Fibroblast of skin of back (primary cell): ENCODE measurements at regions not wholly inside any gene's neighbourhood (a gene's known extent, or its start where the extent isn't known, plus 50 kb on each side); places are given as distances from the start of the nearest gene placed in this dataset.
"Not testable (repeated sequence)": the region's sequence is repeated elsewhere in the genome, so short reads cannot be mapped to it uniquely, and the experiment has no call there.

Experiments
- DNase-seq: peaks from one replicate; pipeline ENCODE4 v3.0.0-alpha.2; 2013

DNA sequence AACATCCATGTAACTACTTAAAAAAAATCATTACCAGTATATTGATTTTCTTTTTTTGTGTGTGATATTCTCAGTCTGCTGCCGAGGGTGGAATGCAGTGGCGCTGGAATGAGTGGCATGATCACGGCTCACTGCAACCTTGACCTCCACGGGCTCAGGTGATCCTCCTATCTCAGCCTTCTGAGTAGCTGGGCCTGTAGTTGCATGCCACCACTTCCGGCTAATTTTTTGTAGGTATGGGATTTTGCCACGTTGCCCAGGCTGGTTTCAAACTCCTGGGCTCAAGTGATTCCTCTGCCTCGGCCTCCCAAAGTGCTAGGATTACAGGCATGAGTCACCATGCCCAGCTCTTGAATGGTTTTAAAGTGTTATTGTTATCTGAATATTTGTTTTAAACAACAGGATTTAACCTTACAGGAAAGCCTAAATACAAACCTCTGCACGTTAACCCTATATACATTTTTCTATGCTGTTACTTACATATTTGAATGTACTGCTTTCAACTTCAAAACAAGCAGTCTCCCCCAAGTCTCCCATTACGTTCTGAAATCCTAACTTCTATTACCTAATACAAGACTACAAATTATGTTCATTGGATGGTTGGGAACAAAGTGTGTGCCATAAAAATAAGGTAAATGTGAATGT, 61.7 kb downstream of the KPNA2 start:
- DNase-seq: no peak

DNA sequence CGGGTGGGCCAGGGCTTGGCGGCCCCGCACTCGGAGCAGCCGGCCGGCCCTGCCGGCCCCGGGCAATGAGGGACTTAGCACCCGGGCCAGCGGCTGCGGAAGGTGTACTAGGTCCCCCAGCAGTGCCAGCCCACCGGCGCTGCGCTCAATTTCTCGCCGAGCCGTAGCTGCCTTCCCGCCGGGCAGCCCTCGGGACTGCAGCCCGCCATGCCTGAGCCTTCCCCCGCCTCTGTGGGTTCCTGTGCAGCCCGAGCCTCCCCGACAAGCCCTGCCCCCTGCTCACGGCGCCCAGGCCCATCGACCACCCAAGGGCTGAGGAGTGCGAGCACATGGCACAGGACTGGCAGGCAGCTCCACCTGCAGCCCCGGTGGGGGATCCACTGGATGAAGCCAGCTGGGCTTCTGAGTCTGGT, 63.8 kb downstream of the KPNA2 start:
- DNase-seq: not testable (repeated sequence)

DNA sequence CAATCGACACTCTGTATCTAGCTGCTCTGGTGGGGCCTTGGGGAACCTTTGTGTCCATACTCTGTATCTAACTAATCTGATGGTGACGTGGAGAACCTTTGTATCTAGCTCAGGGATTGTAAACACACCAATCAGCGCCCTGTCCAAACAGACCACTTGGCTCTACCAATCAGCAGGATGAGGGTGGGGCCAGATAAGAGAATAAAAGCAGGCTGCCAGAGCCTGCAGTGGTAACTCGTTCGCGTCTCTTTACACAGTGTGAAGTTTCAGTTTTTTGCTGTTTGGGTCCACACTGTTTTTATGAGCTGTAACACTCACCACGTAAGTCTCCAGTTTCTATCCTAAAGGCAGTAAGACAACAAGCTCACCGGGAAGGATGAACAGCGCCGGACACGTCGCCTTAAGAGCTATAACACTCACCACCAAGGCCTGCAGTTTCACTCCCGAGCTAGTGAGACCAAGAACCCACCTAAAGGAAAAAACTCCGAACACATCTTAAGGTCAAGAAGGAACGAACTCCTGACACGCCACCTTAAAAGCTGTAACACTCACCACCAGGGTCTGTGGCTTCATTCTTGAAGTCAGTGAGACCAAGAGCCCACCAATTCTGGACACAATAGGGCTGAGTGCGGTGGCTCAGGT, 64.6 kb downstream of the KPNA2 start:
- no peak for DNase-seq

DNA sequence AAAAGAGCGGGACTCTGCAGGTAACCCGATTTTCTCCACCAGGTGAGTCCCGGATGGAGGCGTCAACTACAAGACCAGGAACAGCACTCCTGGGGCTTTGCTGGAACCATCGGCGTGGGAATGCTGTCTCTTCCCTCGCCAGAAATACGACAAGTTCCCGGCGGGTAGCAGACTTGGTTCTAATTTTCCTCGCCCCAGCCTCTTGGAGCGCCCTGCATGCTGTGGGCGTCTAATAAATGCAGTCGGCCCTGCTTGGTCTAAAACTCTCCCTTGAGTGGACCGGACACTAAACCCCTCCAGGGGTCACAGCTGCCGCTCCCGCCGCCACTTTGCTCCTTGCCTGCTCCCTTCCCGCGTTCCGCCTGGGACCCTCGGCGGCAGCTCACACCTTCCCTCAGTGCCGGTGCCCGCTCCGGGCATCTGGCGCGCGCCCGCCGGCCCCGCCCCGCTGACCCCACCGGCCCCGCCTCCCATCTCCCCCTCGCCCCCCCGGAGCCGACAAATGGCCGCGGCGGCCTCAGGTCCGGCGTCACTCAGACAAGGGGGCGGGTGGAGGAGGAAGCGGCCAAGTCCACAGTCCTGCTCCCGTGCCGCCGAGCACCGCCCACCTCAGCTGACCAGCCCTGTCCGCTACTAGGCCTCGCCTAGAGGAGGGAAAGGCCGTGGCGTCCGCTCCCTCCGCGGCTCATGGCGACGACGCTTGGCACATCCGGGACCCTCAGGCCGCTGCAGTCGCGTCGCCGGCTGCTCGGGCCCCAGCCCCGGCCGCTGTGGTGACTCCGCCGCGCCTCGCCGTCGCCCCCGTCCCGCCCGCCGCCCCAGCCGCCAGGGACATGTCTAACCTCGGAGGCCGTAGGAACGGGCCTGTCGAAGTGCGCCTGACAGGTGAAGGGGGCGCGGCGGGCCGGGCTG, 65.8 kb downstream of the KPNA2 start:
- DNase-seq: peak; percentile 83

DNA sequence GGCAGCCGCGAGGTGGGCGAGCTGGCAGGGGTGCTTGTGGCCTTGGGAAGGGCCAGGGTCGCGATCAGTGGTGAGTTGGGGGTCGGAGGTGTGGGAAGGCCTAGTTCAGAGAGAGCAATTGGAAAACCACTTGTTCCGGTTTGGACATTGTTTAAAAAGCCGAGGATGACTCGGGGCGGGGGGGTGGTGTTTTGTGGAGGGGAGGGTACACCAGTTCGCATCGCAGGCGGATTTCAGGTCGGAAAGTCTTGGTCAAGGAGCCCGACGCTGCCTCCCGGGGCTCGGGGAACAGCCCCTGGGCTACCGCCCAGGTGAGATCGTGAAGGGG, 66.4 kb downstream of the KPNA2 start:
- no peak for DNase-seq

DNA sequence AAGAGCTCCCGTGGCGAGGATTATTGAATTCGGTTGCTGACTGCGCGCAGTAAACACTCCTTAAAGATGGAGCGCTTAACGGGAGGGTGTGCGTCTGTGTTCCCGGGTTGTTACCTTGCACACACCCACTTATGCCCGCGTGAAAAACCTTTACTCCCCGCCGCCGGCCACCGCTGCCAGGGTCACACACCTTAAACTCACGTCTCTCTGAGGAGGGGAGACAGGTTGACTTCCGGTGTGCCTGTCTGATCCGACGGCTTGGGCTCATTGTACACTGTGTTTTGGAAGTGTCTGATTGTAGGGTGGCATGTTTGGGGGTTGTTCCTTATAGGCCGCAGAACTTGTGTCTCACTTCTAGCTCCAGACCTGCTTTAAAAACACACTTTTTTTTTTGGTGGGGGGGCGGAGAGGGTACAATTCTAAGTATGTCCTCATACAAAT, 66.8 kb downstream of the KPNA2 start:
- no peak for DNase-seq

DNA sequence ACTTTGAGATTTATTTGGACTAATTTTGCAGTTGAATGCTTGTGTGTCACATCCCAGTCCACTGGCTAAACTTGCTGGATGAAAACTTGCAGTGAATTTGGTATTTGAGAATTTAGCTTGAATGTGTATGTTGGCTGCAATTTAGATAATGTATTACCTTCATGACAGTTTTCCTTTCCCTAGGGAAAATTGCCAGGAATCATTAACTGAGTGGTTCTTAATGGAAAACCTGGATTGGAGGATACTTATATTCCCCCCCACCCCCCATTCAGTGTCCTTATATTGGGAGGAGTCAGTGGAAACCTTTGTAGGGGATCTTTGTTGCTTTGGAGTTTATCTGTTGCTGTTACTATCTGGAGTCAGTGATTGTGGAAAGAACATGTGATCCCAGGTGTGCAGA, 67.6 kb downstream of the KPNA2 start:
- no peak for DNase-seq

DNA sequence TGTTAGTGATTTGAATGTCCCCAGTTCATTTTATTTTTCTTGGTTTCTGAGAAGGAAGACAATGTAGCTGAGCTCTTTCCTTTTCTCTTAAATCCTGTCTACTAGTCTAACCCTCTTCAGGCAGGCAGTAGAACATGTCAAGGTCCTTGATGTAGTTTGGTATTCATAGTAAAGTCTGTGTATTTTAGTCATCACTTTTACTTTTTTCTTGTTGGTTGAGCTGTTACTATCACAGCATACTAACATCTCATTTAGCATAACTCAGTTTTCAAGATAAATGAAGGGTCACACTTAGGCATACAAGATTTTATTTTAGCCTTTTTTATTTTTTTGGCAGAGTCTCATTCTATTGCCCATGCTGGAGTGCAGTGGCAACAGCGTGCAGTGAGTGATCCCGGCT, 70.5 kb downstream of the KPNA2 start:
- DNase-seq: no peak

DNA sequence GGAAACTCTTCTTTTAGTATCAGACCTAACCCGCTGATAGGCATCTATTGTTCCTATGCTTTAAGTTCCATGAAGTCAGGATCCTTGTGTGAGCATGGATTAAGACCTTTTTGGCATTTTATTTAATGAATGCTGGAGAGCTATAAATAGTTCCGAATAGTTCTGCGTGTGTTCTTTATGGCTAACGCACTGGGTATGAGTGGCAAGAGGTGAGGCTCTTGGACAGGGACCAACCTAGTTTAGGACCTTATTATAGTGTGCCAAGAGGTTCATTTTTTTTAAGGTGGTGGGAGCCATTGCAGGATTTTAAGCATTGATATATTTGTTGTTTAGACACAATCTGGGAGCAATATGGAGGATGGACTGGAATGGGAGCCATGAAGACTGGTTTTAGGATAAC, 71.8 kb downstream of the KPNA2 start:
- DNase-seq: no peak

DNA sequence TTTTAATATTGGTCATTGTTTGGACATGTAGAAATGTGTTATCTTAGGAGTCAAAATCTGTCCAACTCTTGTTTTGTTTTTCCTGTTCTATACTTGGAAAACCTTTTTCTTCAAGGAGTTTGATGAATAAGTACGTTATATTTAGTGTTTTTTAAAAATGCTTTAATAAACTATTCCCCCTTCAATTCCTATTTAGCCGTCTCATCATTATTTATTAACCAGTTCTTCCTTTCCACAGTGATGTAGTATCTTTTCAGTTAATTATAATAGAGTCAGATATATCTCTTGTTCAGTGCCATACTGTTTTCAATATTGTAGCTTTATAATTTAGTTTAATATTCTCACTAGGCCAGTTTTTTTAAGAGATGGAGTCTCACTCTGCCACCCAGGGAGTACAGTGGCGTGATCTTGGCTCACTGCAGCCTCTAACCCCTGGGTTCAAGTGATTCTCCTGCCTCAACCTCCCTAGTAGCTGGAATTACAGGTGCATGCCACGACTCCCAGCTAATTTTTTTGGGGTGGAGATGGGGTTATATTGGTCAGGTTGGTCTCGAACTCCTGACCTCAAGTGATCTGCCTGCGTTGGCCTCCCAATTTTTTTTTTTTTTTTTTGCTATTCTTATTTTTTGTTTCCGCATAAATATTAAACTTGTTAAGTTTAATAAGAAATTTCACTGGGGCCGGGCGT, 72.9 kb downstream of the KPNA2 start:
- DNase-seq: no peak

DNA sequence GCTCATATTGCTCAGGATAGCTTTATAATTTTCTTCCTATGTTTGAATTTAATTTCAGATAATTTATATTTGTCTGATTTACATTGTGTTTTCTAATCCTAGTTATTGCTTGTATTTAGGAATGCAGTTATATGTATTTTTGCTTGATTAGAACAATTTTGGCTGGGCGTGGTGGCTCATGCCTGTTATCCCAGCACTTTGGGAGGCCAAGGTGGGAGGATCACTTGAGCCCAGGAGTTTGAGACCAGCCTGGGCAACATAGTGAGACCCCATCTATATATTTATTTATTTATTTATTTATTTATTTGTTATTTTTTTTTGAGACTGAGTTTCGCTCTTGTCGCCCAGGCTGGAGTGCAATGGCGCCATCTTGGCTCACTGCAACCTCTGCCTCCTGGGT, 73.9 kb downstream of the KPNA2 start:
- not testable (repeated sequence) for DNase-seq

DNA sequence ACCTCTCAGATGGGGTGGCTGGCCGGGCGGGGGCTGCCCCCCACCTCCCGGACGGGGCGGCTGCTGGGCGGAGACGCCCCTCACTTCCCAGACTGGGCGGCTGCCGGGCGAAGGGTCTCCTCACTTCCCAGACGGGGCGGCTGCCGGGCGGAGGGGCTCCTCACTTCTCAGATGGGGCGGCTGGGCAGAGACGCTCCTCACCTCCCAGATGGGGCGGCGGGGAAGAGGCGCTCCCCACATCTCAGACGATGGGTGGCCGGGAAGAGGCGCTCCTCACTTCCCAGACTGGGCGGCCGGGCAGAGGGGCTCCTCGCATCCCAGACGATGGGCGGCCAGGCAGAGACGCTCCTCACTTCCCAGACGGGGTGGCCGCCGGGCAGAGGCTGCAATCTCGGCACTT, 80.7 kb downstream of the KPNA2 start:
- DNase-seq: not testable (repeated sequence)

DNA sequence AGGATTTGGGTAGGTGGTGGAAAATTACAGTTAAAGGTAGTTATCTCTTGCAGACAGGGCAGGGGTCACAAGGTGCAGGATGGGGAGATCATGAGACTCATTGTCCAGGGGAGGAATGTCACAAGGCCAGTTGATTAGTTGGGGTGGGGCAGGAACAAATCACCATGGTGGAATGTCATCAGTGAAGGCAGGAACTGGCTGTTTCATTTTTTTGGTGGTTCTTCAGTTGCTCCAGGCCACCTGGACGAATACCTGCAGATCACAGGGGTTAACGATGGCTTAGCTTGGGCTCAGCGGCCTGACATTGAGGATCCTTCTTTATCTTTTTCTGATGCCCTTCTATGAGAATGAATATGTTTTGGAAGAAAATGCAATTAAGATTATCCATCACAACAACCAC, 87.1 kb downstream of the KPNA2 start:
- DNase-seq: no peak

DNA sequence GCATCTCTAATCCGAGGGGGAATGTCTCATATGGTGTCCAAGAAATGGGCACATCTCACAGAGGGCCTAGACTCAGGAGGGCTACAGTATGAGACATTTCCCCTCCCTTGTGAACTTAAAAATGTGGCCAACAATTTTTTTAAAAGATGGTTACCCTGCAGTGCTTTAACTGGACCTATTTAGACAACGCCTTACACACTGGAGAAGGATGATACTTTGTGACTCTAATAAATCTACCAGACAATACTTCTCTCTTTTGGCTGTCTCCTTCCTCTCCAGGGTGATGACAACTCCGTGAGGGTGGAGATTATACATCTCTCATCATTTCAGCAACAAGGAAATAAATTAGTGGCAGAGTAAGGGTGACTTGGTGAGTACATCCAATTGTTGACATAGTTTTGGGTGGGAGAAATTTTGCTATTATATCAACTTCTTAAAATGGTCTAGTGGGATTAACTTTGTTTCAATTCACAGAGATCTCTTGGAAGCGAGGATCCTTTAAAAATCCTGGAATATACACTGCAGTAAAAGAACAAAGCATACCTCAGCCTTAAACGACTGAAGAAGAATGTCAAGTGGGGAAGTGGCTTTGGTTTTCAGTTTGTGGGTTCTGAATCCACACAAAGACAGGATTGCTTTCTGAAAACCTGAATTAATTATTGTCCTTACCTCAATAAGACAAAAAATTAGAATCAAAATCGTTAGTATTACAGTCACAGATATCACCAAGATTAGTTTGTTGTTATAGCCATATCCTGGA, 89.8 kb downstream of the KPNA2 start:
- DNase-seq: no peak

DNA sequence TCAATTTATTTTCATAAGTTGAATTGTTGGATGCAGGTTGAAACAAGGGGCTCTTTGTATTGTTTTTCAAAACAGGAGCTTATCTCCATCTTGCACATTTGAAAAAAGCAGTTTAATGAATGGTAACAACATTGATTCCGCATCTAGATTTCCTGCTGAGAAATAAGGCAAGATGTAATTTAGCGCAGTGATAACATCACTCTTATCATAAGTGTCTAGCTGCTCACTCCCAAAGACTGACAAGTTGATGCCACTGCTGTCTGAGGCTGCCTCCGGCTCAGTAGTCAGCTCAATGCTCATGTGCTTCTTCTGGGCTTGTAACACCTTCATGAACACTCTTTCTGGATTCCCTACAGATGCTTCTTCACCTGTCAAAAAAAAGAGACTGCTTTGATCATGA, 92.4 kb downstream of the KPNA2 start:
- DNase-seq: no peak

DNA sequence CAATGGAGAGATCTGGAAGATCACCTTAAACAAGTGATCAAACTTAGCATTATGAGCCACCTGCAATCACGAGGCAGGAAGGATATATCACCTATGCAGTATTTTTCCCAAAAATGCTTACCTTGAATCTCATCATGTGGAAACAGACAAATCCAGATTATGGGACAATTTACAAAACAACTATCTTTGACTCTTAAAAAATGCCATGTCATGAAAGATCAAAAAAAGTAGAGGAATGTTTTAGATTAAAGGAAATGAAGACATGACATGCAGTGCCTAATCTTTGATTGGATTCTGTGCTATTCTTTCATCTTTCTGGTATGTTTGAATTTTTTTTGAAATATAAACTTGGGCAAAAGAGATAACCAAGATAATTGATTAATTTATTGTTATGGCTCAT, 95.9 kb downstream of the KPNA2 start:
- no peak for DNase-seq

DNA sequence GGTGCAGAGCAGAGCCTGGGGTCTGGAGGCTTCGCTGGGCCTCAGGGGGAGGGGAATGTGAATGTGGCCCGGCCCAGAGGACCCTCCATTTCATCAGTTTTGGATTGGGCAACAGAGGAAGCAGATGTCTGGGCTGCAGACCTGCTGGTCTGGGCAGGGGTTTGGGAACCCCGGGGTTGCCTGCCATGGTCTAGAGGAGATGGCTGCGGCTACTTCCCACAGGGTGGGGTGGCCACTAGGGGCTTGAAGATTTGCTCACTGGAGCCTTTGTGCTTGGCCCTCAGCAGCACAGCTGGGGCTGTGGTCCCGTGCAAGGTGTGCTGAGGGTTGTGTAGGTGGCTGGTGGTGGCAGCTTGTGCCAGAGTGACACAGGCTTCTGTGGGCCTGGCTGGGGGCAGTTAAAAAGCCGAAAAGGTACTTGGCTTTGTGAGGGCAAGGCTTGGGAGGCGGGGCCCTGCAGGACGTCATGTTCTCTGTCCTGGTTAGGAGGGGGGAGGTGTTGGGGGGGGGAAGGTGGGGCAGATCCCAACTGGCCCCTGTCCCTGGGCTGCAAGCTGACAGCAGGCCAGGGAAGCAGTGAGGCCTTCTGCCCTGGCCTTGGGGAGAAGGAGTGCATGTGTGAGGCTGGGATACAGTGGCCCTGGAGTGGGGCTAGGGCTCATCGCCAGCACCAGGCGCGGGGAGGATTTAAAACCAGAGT, 98.0 kb downstream of the KPNA2 start:
- no peak for DNase-seq

DNA sequence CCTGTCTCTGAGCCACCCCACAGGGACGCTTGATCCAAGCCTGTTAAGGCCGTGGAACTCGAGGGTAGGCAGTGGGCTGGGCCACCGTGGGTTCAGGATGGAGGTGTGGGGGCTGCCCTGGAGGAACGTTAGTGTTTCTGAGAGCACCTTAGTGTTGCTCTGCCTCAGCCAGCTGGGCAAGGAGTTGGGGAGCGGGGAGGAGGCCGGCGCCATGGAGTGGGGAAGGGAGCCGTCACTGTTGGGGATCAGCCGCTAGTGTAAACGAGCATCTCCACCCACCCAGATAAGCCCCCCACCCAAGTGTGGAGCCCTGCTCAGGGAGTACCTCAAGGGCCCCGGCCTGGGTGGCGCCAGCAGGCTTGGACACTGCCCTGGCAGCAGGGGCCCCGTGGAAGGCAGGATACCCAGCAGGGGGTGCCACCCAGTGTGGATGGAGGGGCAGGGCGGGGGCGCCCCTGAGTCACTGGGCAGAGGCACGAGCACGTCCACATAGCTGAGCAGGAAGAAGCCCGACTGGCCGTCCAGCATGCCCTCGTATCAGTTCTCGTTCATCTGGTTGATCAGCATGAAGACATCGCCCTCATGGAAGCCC, 98.6 kb downstream of the KPNA2 start:
- DNase-seq: no peak

DNA sequence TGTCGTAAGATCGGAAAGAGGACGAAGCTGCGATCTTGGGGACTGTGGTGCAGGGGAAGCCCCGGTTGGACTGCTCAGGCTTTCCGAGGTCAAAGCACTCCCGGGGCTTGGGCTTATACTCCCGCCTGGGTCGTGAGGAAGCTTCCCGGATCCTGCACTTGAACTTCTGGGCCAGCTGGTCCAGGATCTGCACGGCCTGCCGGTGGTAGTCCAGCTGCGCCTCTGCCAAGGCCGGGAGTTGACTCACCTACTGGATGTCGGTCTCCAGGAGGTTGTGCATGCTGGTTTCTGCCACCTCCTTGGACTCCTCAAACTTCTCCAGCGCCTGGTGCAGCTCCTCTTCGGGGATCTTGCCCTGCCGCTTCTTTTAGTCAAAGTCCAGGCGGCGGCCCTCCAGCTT, 99.2 kb downstream of the KPNA2 start:
- no peak for DNase-seq

DNA sequence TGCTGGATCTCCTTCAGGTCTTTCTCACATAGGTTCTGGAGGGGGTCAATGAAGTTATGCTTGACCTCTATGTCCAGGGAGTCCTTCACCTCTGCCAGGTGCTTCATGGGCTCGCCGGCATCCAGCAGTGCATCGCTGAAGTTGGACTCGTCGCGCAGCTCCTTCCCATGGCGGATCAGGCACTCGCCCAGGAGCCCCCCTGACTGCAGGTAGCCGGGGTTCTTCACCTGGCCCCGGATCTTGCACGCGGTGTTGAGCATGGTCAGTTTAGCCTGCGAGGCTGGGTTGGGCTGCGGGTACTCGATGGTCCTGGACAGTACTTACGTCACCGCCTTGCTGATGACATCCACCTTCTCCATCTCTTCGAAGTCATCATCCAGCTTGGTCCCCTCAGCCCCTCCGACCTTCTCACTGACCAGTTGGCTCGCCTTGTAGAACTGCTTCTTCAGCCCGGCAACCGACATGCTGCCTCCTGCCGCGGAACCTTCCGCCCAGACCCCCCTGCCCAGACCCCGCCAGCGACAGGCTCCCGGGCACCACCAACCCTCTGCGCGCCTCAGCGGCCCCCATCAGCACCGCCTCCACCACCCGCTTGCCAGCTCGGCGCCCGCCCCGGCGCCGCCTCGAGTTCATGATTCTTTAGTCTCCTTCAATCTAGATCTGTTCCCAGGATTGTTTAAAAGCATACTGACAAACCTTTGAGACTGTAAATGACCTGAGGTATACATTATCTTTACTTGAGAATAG, 99.8 kb downstream of the KPNA2 start:
- no peak for DNase-seq

DNA sequence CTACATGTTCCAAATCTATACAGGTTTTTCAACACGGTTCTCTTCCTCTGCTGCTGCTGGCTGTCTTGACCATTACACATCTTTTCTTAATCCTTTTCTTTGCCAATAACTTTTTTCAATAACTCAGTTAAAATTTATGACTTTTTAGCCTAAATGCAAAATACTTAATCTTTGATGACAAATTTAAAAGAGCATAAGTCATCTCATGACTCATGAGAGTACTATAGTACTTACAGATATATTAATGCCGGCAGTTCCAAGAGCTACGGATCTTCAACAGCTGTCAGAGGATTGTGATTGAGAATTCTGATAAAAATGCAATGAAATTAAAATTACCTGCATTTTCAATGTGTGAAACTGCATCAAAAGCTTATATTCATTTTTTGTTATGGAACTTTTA, 105.5 kb downstream of the KPNA2 start:
- DNase-seq: peak; percentile 1
